Loucy (cell line): ENCODE measurements at regions not wholly inside any gene's neighbourhood (a gene's known extent, or its start where the extent isn't known, plus 50 kb on each side); places are given as distances from the start of the nearest gene placed in this dataset.

Experiments used
- H2AFZ ChIP-seq: fragments of 200-600 bp; sonication (generic); 2 replicates; pipeline ENCODE4 v1.6.0; 2016; ENCODE audit warnings: antibody characterized with exemption, mild to moderate bottlenecking, low read length, moderate library complexity
- H3F3A ChIP-seq: fragments of 200-600 bp; 2 replicates; pipeline ENCODE4 v1.6.0; 2016; ENCODE audit warnings: antibody characterized with exemption, low read depth, mild to moderate bottlenecking
- H3K27me3 ChIP-seq: fragments of 200-600 bp; sonication (generic); 2 replicates; pipeline ENCODE4 v1.6.1; 2014; ENCODE audit warnings: low read length, mild to moderate bottlenecking; ENCODE audit not compliant: insufficient read depth, poor library complexity, severe bottlenecking
- H3K36me3 ChIP-seq: fragments of 200-600 bp; sonication (generic); 2 replicates; pipeline ENCODE4 v1.6.1; 2016; ENCODE audit warnings: low read length; ENCODE audit not compliant: insufficient read depth
- H3K4me1 ChIP-seq: fragments of 200-600 bp; sonication (generic); 2 replicates; pipeline ENCODE4 v1.5.1; 2014; ENCODE audit warnings: low read length, mild to moderate bottlenecking; ENCODE audit not compliant: insufficient read depth, poor library complexity, severe bottlenecking
- H3K4me2 ChIP-seq: fragments of 200-600 bp; sonication (generic); 2 replicates; pipeline ENCODE4 v1.6.0; 2014; ENCODE audit warnings: antibody characterized with exemption, low read length, low read depth, mild to moderate bottlenecking; ENCODE audit not compliant: poor library complexity, severe bottlenecking
- H3K4me3 ChIP-seq: fragments of 200-600 bp; sonication (generic); 2 replicates; pipeline ENCODE4 v1.5.1; 2014; ENCODE audit warnings: low read length, mild to moderate bottlenecking, mixed read lengths; ENCODE audit not compliant: poor library complexity, severe bottlenecking
- H3K79me2 ChIP-seq: fragments of 200-600 bp; sonication (generic); 2 replicates; pipeline ENCODE4 v1.6.1; 2014; ENCODE audit warnings: low read length; ENCODE audit not compliant: insufficient read depth
- H3K9ac ChIP-seq: fragments of 200-600 bp; sonication (generic); 2 replicates; pipeline ENCODE4 v1.6.0; 2014; ENCODE audit warnings: mild to moderate bottlenecking, low read depth, low read length, moderate library complexity; ENCODE audit not compliant: poor library complexity, severe bottlenecking
- H3K9me2 ChIP-seq: fragments of 200-600 bp; sonication (generic); replicated peaks from 2 replicates; pipeline ENCODE4 v1.6.1; 2016; ENCODE audit warnings: low read depth, low read length, mixed read lengths
- H3K9me3 ChIP-seq: fragments of 200-600 bp; sonication (generic); 2 replicates; pipeline ENCODE4 v1.6.1; 2014; ENCODE audit warnings: mild to moderate bottlenecking, antibody characterized with exemption, low read length, low read depth; ENCODE audit not compliant: insufficient read depth
- H4K20me1 ChIP-seq: fragments of 200-600 bp; sonication (generic); 2 replicates; pipeline ENCODE4 v1.6.0; 2014; ENCODE audit warnings: antibody characterized with exemption, low read length, mild to moderate bottlenecking; ENCODE audit not compliant: insufficient read depth, poor library complexity, severe bottlenecking
- EZH2phosphoT487 ChIP-seq: fragments of 200-600 bp; IDR thresholded peaks from 2 replicates; pipeline ENCODE4 v1.6.1; 2018; ENCODE audit warnings: antibody characterized with exemption, mild to moderate bottlenecking, moderate library complexity, borderline replicate concordance
- TF ChIP-seq, protein P1 (sequence below): fragments of 200-600 bp; sonication (generic); conservative IDR thresholded peaks from 2 replicates; pipeline ENCODE4 v1.5.1; 2014; ENCODE audit warnings: mild to moderate bottlenecking, antibody characterized with exemption, low read length

- no peaks in the 10 kb centered on the region for H3K36me3 ChIP-seq
- H3K4me2 ChIP-seq: peak overlapping the region; percentile 69
- H3F3A ChIP-seq: no peaks in the 10 kb centered on the region
- no peaks in the 10 kb centered on the region for H3K9me3 ChIP-seq
- no peaks in the 10 kb centered on the region for H4K20me1 ChIP-seq
- TF ChIP-seq, protein P1, sequence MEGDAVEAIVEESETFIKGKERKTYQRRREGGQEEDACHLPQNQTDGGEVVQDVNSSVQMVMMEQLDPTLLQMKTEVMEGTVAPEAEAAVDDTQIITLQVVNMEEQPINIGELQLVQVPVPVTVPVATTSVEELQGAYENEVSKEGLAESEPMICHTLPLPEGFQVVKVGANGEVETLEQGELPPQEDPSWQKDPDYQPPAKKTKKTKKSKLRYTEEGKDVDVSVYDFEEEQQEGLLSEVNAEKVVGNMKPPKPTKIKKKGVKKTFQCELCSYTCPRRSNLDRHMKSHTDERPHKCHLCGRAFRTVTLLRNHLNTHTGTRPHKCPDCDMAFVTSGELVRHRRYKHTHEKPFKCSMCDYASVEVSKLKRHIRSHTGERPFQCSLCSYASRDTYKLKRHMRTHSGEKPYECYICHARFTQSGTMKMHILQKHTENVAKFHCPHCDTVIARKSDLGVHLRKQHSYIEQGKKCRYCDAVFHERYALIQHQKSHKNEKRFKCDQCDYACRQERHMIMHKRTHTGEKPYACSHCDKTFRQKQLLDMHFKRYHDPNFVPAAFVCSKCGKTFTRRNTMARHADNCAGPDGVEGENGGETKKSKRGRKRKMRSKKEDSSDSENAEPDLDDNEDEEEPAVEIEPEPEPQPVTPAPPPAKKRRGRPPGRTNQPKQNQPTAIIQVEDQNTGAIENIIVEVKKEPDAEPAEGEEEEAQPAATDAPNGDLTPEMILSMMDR: peak; percentile 33
- no peak for TF ChIP-seq EZH2phosphoT487
- 0 out of 2 replicates have a peak overlapping the region, but pooled peaks have one; percentile 22 for H2AFZ ChIP-seq
- no peaks in the 10 kb centered on the region for H3K9me2 ChIP-seq
- H3K9ac ChIP-seq: peak overlapping the region; percentile 61
- H3K79me2 ChIP-seq: no peaks in the 10 kb centered on the region
- peak overlapping the region; percentile 53 for H3K4me3 ChIP-seq
- peaks cover 31% of the 10 kb centered on the region for H3K4me1 ChIP-seq
- no peaks in the 10 kb centered on the region for H3K27me3 ChIP-seq
Observed at GRCh38 chr16:17591655-17592405, 121.1 kb upstream of the XYLT1 start.

GRCh38 chr16:17590711-17591654 lies 120.2 kb upstream of the XYLT1 start:
- Histone ChIP-seq H3F3A (no peaks in the 10 kb centered on the region), H3K4me3 (peak overlapping the region; percentile 53), H3K9me3 (no peaks in the 10 kb centered on the region), H3K4me1 (peaks cover 31% of the 10 kb centered on the region), H4K20me1 (no peaks in the 10 kb centered on the region), H3K27me3 (no peaks in the 10 kb centered on the region), H3K36me3 (no peaks in the 10 kb centered on the region), H3K4me2 (peak overlapping the region; percentile 69), H3K9ac (peak overlapping the region; percentile 61), H2AFZ (0 out of 2 replicates have a peak overlapping the region, but pooled peaks have one; percentile 22), H3K79me2 (no peaks in the 10 kb centered on the region), H3K9me2 (no peaks in the 10 kb centered on the region)
- TF ChIP-seq, protein P1: no peak
- TF ChIP-seq EZH2phosphoT487: no peak

GRCh38 chr16:17589898-17590297 lies 119.1 kb upstream of the XYLT1 start:
- Histone ChIP-seq H4K20me1 (no peaks in the 10 kb centered on the region), H3K4me2 (no peak overlapping the region), H3K4me1 (peaks cover 31% of the 10 kb centered on the region), H3K9me2 (no peaks in the 10 kb centered on the region), H3K36me3 (no peaks in the 10 kb centered on the region), H3K4me3 (no peak overlapping the region), H3K27me3 (no peaks in the 10 kb centered on the region), H3K9me3 (no peaks in the 10 kb centered on the region), H2AFZ (no peak overlapping the region), H3F3A (no peaks in the 10 kb centered on the region), H3K79me2 (no peaks in the 10 kb centered on the region), H3K9ac (no peak overlapping the region)
- no peak for TF ChIP-seq EZH2phosphoT487
- TF ChIP-seq, protein P1: no peak
